AG10803 (cell line): ENCODE measurements at regions not wholly inside any gene's neighbourhood (a gene's known extent, or its start where the extent isn't known, plus 50 kb on each side); places are given as distances from the start of the nearest gene placed in this dataset.

Experiments
- DNase-seq: peaks from one replicate; pipeline ENCODE4 v3.0.0; 2010; ENCODE audit warnings: low read depth
- H3K4me3 ChIP-seq: 2 replicates; pipeline ENCODE4 v1.5.1; 2011; ENCODE audit warnings: mild to moderate bottlenecking, low read length, control low read depth
- TF ChIP-seq, protein P1 (sequence below): conservative IDR thresholded peaks from 2 replicates; pipeline ENCODE4 v1.5.1; 2011; ENCODE audit warnings: mild to moderate bottlenecking, low read length, control low read depth, inconsistent platforms

GRCh38 chr13:84127597-84128128 lies 245.4 kb upstream of the SLITRK1 start:
- H3K4me3 ChIP-seq = no peak overlapping the region
- DNase-seq = no peak
- TF ChIP-seq, protein P1, sequence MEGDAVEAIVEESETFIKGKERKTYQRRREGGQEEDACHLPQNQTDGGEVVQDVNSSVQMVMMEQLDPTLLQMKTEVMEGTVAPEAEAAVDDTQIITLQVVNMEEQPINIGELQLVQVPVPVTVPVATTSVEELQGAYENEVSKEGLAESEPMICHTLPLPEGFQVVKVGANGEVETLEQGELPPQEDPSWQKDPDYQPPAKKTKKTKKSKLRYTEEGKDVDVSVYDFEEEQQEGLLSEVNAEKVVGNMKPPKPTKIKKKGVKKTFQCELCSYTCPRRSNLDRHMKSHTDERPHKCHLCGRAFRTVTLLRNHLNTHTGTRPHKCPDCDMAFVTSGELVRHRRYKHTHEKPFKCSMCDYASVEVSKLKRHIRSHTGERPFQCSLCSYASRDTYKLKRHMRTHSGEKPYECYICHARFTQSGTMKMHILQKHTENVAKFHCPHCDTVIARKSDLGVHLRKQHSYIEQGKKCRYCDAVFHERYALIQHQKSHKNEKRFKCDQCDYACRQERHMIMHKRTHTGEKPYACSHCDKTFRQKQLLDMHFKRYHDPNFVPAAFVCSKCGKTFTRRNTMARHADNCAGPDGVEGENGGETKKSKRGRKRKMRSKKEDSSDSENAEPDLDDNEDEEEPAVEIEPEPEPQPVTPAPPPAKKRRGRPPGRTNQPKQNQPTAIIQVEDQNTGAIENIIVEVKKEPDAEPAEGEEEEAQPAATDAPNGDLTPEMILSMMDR = no peak

DNA sequence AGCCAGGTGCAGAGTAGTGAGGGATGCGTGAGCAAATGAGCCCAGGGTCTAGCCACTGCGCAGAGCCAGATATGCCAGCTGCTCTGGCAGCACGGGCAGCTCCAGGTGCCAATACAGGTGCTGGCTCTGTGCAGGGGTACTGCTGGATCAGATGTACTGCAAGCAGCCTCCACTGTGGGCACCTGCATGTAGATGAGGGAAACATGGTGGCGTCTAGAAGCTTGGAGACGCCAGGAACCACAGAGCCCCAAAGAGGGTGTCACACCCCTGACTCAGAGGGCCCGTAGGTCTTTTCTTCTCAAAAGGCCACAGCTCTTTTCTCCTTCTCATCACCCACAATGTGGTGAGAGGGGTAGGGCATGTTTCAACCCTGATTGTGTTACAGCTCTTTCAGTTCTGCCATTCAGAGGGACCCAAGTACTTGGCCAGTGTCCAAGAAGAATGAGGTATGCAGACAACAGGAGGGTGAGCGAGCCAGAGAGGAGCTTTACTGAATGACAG lies 244.4 kb upstream of the SLITRK1 start:
- no peak for DNase-seq
- TF ChIP-seq, protein P1 = no peak
- no peak overlapping the region for H3K4me3 ChIP-seq

DNA sequence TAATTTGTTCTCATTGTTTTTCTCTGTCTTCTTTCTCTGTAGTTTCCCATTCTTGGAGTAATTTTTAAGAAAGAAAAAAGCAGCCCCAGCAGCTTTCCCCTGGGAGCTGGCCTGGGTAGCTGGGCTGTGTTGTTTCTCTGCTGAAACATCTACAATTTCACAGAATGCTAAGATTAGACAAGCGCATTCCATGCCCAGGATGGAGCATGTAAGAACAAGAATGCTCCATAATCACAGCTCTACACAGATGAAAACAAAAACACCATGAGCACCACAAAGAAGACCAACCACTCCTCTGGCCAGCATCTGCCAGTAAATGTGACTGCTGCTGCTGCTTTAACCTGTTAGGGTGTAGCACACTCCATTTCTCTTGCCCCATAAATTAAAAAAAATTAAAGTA lies 239.2 kb upstream of the SLITRK1 start:
- H3K4me3 ChIP-seq = no peak overlapping the region
- peak; percentile 38 for DNase-seq
- TF ChIP-seq, protein P1 = no peak

- DNase-seq = peak; percentile 2
- TF ChIP-seq, protein P1 = no peak
- no peak overlapping the region for H3K4me3 ChIP-seq
Observed at GRCh38 chr13:84118839-84119409, 236.7 kb upstream of the SLITRK1 start.

GRCh38 chr13:84098273-84098672 lies 216.0 kb upstream of the SLITRK1 start:
- no peak overlapping the region for H3K4me3 ChIP-seq
- no peak for DNase-seq
- TF ChIP-seq, protein P1 = no peak

DNA sequence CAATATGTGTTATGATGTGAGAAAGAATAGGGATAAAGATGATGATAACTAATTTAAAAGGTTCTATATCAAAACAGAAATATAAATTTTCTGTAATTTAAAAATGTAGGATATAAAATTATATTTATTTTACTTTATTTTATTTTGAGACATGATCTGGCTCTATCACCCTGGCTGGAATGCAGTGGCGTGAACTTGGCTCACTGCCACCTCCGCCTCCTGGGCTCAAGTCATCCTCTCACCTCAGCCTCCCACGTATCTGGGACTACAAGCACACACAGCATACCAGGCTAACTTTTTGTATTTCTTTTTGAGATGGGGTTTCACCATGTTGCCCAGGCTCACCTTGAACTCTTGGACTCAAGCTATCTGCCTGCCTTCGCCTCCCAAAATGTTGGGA lies 214.9 kb upstream of the SLITRK1 start:
- no peak for DNase-seq
- H3K4me3 ChIP-seq = no peak overlapping the region
- TF ChIP-seq, protein P1 = no peak

DNA sequence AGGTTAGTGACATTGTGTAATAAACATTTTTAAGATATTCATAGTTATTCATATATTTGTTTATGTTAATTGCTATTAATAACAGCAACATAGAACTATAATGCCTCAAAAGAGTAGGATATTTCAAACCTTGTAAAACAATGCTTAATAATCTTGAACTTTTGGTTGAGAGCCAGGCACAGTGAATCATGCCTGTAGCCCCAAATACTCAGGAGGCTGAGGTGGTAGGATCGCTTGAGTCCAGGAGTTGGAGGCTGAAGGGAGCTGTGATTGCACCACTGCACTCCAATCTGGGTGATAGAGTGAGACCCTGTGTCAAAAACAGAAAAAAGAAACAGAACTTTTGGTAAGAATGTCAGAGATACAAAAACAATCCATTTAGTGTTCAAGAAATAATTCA lies 213.9 kb upstream of the SLITRK1 start:
- H3K4me3 ChIP-seq = no peak overlapping the region
- TF ChIP-seq, protein P1 = no peak
- DNase-seq = peak; percentile 2
